K562 (cell line): ENCODE measurements at regions not wholly inside any gene's neighbourhood (a gene's known extent, or its start where the extent isn't known, plus 50 kb on each side); places are given as distances from the start of the nearest gene placed in this dataset.

Source experiments
- ATAC-seq: fragments of 200-7000 bp; cut with Tn5 transposase; 3 replicates; pipeline ENCODE4 v1.9.1; 2020; ENCODE audit warnings: moderate library complexity
- BruUV-seq: library from RNA; stranded (reverse); fragments of 400-500 nt; replicated peaks from 2 replicates; lab custom pipeline; 2021; lab: Mats Ljungman, UMichigan
- CTCF ChIA-PET: fragments of 300-600 bp; formaldehyde crosslinking; extraction: SDS; loops from one replicate; lab custom pipeline; 2021; ENCODE audit warnings: low intra/inter-chr PET ratio; lab: Yijun Ruan, JAX
- POLR2A ChIA-PET: fragments of 300-600, 350-650 bp; sonication (Branson Sonifier 250); formaldehyde crosslinking; extraction: SDS; loops from one replicate; lab custom pipeline; 2021; ENCODE audit warnings: antibody characterized with exemption, inconsistent platforms; lab: Yijun Ruan, JAX
- DNase-seq, 4 experiments: peaks; one replicate each; pipeline versions ENCODE4 v3.0.0 to v3.0.0-alpha.2; 2011 to 2018; ENCODE audit warnings: low spot score in 3 of 4, mixed read lengths in 3 of 4; ENCODE audit errors: extremely low read depth in 1 of 4
- FAIRE-seq: peaks from 2 replicates; lab custom pipeline; 2011; peaks lifted over from hg19 to GRCh38; lab: Jason Lieb, UNC
- H2AFZ ChIP-seq: 2 replicates; pipeline ENCODE4 v1.6.0; 2011; ENCODE audit warnings: low read depth, low read length, control low read depth, inconsistent platforms
- H3K27ac ChIP-seq: fragments of 200-600 bp; 3 replicates; pipeline ENCODE4 v1.8.0; 2011; ENCODE audit warnings: low read depth, mild to moderate bottlenecking, control low read depth, inconsistent platforms, low read length, moderate library complexity, mixed read lengths; ENCODE audit errors: extremely low read depth
- H3K27me3 ChIP-seq, 2 experiments: fragments of 300-600 bp in 1 of 2; 2 replicates in 1 of 2; 3 replicates in 1 of 2; pipeline versions ENCODE4 v1.6.0 to v1.8.0; 2011; ENCODE audit warnings: inconsistent platforms in 2 of 2, low read length in 2 of 2, mild to moderate bottlenecking in 1 of 2, mixed read lengths in 1 of 2, moderate library complexity in 1 of 2; ENCODE audit not compliant: control insufficient read depth in 2 of 2, insufficient read depth in 2 of 2
- H3K36me3 ChIP-seq: fragments of 300-600 bp; 3 replicates; pipeline ENCODE4 v1.8.0; 2011; ENCODE audit warnings: mild to moderate bottlenecking, low read length, inconsistent platforms; ENCODE audit not compliant: control insufficient read depth, insufficient read depth
- H3K4me1 ChIP-seq, 2 experiments: fragments of 200-600 bp in 1 of 2; replicated peaks in 1 of 2; 2 replicates in 1 of 2; 3 replicates in 1 of 2; pipeline versions ENCODE4 v1.5.1 to v1.8.0; 2011; ENCODE audit warnings: inconsistent platforms in 2 of 2, low read length in 2 of 2, mild to moderate bottlenecking in 1 of 2, mixed read lengths in 1 of 2, moderate library complexity in 1 of 2; ENCODE audit not compliant: control insufficient read depth in 2 of 2, insufficient read depth in 2 of 2
- H3K4me2 ChIP-seq: 2 replicates; pipeline ENCODE4 v1.6.1; 2011; ENCODE audit warnings: low read length, control low read depth, inconsistent platforms, mixed read lengths; ENCODE audit not compliant: insufficient read depth
- H3K4me3 ChIP-seq: fragments of 200-600 bp; sonication (generic), shearing (Covaris generic); 2 replicates; pipeline ENCODE4 v1.5.1; 2016; ENCODE audit warnings: control low read depth, inconsistent platforms
- H3K79me2 ChIP-seq: fragments of 200-600 bp; 3 replicates; pipeline ENCODE4 v1.8.0; 2011; ENCODE audit warnings: low read length, inconsistent platforms; ENCODE audit not compliant: control insufficient read depth, insufficient read depth
- H3K9ac ChIP-seq, 2 experiments: 2 replicates each; pipeline versions ENCODE4 v1.6.0 to v1.6.1; 2011; ENCODE audit warnings: low read depth in 2 of 2, low read length in 2 of 2, control low read depth in 1 of 2, inconsistent platforms in 1 of 2, mild to moderate bottlenecking in 1 of 2, mixed read lengths in 1 of 2; ENCODE audit not compliant: insufficient read depth in 1 of 2
- H3K9me1 ChIP-seq: one replicate; pipeline ENCODE4 v1.6.0; 2011; ENCODE audit warnings: inconsistent platforms, mild to moderate bottlenecking, low read length, moderate library complexity; ENCODE audit not compliant: control insufficient read depth, insufficient read depth
- H3K9me3 ChIP-seq: replicated peaks from 2 replicates; pipeline ENCODE4 v1.5.1; 2011; ENCODE audit warnings: low read depth, low read length, inconsistent platforms; ENCODE audit not compliant: control insufficient read depth, insufficient read depth
- H4K20me1 ChIP-seq: replicated peaks from 2 replicates; pipeline ENCODE4 v1.6.1; 2011; ENCODE audit warnings: low read length, inconsistent platforms, mixed read lengths; ENCODE audit not compliant: control insufficient read depth, insufficient read depth
- CHD4 ChIP-seq: fragments of 200-600 bp; sonication (generic); IDR thresholded peaks from 3 replicates; pipeline ENCODE4 v1.6.1; 2012; ENCODE audit warnings: low read depth, mild to moderate bottlenecking, mixed read lengths, low read length, inconsistent platforms; ENCODE audit not compliant: insufficient read depth, insufficient replicate concordance, poor library complexity, severe bottlenecking
- ETS1 ChIP-seq: conservative IDR thresholded peaks from 2 replicates; pipeline ENCODE4 v1.6.1; 2011; ENCODE audit warnings: low read depth, mild to moderate bottlenecking, low read length; ENCODE audit not compliant: control insufficient read depth
- HNRNPK ChIP-seq: fragments of 200-400 bp; formaldehyde crosslinking; IDR thresholded peaks from one replicate; pipeline ENCODE4 v1.6.1; 2018; ENCODE audit warnings: mild to moderate bottlenecking, low read depth, low read length; ENCODE audit not compliant: poor library complexity, severe bottlenecking
- NBN ChIP-seq: fragments of 450-650 bp; IDR thresholded peaks from 2 replicates; pipeline ENCODE4 v1.6.1; 2016; ENCODE audit warnings: low read depth, mild to moderate bottlenecking
- NFYB ChIP-seq: IDR thresholded peaks from 2 replicates; pipeline ENCODE4 v1.6.1; 2011; ENCODE audit warnings: mild to moderate bottlenecking, moderate library complexity; ENCODE audit not compliant: insufficient read length; ENCODE audit errors: extremely low read depth
- SMARCC2 ChIP-seq: fragments of 450-650 bp; IDR thresholded peaks from 2 replicates; pipeline ENCODE4 v1.6.1; 2017; ENCODE audit warnings: antibody characterized with exemption, moderate library complexity, mild to moderate bottlenecking, low read depth
- SRSF9 ChIP-seq: fragments of 200-400 bp; formaldehyde crosslinking; IDR thresholded peaks from 2 replicates; pipeline ENCODE4 v1.6.1; 2017; ENCODE audit warnings: low read depth, low read length, borderline replicate concordance
- ZBTB17 ChIP-seq: fragments of 450-650 bp; formaldehyde crosslinking; IDR thresholded peaks from 2 replicates; pipeline ENCODE4 v1.4.0; 2020; ENCODE audit warnings: mild to moderate bottlenecking
- ZBTB40 ChIP-seq, 2 experiments: fragments of 450-650 bp in 1 of 2; sonication (generic) in 1 of 2; formaldehyde crosslinking in 1 of 2; IDR thresholded peaks; 2 replicates each; pipeline versions ENCODE4 v1.7.1 to v1.9.0; 2016 to 2022; ENCODE audit warnings: inconsistent platforms in 1 of 2, mild to moderate bottlenecking in 1 of 2, missing genetic modification reagents in 1 of 2
- ZNF239 ChIP-seq: fragments of 250-450 bp; sonication (Bioruptor Pico); IDR thresholded peaks from 2 replicates; pipeline ENCODE4 v1.4.0; 2020; ENCODE audit warnings: mild to moderate bottlenecking
- ZNF780A ChIP-seq: fragments of 250-450 bp; sonication (Bioruptor Pico); IDR thresholded peaks from 2 replicates; pipeline ENCODE4 v1.5.0; 2021; ENCODE audit warnings: mild to moderate bottlenecking
- WGBS: fragments of 100-300 bp; shearing (Covaris generic); methylation state at CpG from one replicate; pipeline ENCODE4 v1.1.6; 2016; ENCODE audit warnings: low coverage, mixed read lengths; ENCODE audit not compliant: insufficient coverage; ENCODE audit errors: missing lambda C conversion rate; 5-methylcytosine and 5-hydroxymethylcytosine counted together
- in situ Hi-C: fragments of 300-500 bp; cut with MboI; formaldehyde crosslinking; loops from 4 replicates; pipeline ENCODE4 v1.15.0; 2018; ENCODE audit warnings: inconsistent platforms, mixed read lengths
- intact Hi-C: fragments of 100-400 bp; cut with micrococcal nuclease; formaldehyde crosslinking; loops from 2 replicates; pipeline ENCODE4 v1.14.2; 2022

- in situ Hi-C loops = no loop called here
- no peak overlapping the region for H2AFZ ChIP-seq
- TF ChIP-seq ZBTB40 (IDR thresholded peaks at IDR 0.05) = no peak
- no peak for TF ChIP-seq ZBTB40 (CRISPR knock-in tag; IDR thresholded peaks at IDR 0.05)
- TF ChIP-seq HNRNPK = no peak
- no peak for TF ChIP-seq ZNF780A (CRISPR knock-in tag)
- no peak for TF ChIP-seq SRSF9
- no peak for TF ChIP-seq ETS1
- no peak for TF ChIP-seq ZNF239 (CRISPR knock-in tag)
- no peak for TF ChIP-seq SMARCC2
- no peak for TF ChIP-seq CHD4
- no peak for TF ChIP-seq NBN
- TF ChIP-seq ZBTB17 = no peak
- no peak for TF ChIP-seq NFYB
- no peaks in the 10 kb centered on the region for H3K9me1 ChIP-seq
- no peaks in the 10 kb centered on the region for H3K4me1 ChIP-seq
- H3K9ac ChIP-seq = no peak overlapping the region
- BruUV-seq = no TSS peak
- CTCF ChIA-PET = no interaction called here
- FAIRE-seq = no peak
- H3K79me2 ChIP-seq = no peaks in the 10 kb centered on the region
- H3K27me3 ChIP-seq = peaks cover 10 to 45% of the 10 kb centered on the region in 2 experiments; a peak in 4 of 5 replicates
- 3% methylated on average over 8 of the region's 8 CpGs for WGBS
- POLR2A ChIA-PET = interaction anchor here (0.6 kb wide), 1 partner anchor 15 kb away, joined by 3 read pairs; no protein-coding TSS in a partner anchor
- no peak overlapping the region for H3K27ac ChIP-seq
- DNase-seq = no peak
- no peaks in the 10 kb centered on the region for H3K9me3 ChIP-seq
- peaks cover 4% of the 10 kb centered on the region; the same call in 1 of the 2 replicates for H4K20me1 ChIP-seq
- no peak overlapping the region for H3K4me3 ChIP-seq
- intact Hi-C loops = no loop called here
- no peak overlapping the region for H3K4me2 ChIP-seq
- no peak for ATAC-seq
- H3K36me3 ChIP-seq = no peaks in the 10 kb centered on the region
These were observed 87.9 kb downstream of the MATN1 start for GRCh38 chr1:30635391-30635975.
